ELF-1 (cell line): ENCODE measurements at regions not wholly inside any gene's neighbourhood (a gene's known extent, or its start where the extent isn't known, plus 50 kb on each side); places are given as distances from the start of the nearest gene placed in this dataset.
"Not testable (repeated sequence)": the region's sequence is repeated elsewhere in the genome, so short reads cannot be mapped to it uniquely, and the experiment has no call there.

Source experiments
- DNase-seq: peaks from one replicate; pipeline ENCODE4 v3.0.0-alpha.2; 2016; ENCODE audit warnings: low read depth, low spot score

GRCh38 chr16:29355339-29356059, 51.0 kb downstream of the NPIPB11 start:
- not testable (repeated sequence) for DNase-seq

GRCh38 chr16:29354449-29354848, 52.1 kb downstream of the NPIPB11 start:
- not testable (repeated sequence) for DNase-seq

- not testable (repeated sequence) for DNase-seq
Measured at GRCh38 chr16:29352617-29352999, 53.9 kb downstream of the NPIPB11 start.

- not testable (repeated sequence) for DNase-seq
Measured at GRCh38 chr16:29351970-29352616, 54.4 kb downstream of the NPIPB11 start.

GRCh38 chr16:29351271-29351969, 55.1 kb downstream of the NPIPB11 start:
- DNase-seq = not testable (repeated sequence)

GRCh38 chr16:29349966-29350365, 56.5 kb downstream of the NPIPB11 start:
- DNase-seq = peak; percentile 56

GRCh38 chr16:29348748-29349147, 57.8 kb downstream of the NPIPB11 start:
- not testable (repeated sequence) for DNase-seq

GRCh38 chr16:29348123-29348690, 58.3 kb downstream of the NPIPB11 start:
- not testable (repeated sequence) for DNase-seq

GRCh38 chr16:29346796-29347580, 59.5 kb downstream of the NPIPB11 start:
- not testable (repeated sequence) for DNase-seq

GRCh38 chr16:29346203-29346602, 60.3 kb downstream of the NPIPB11 start:
- not testable (repeated sequence) for DNase-seq

- DNase-seq = not testable (repeated sequence)
Measured at GRCh38 chr16:29342937-29343336, 63.6 kb downstream of the NPIPB11 start.

- DNase-seq = peak; percentile 36
Measured at GRCh38 chr16:29340779-29341438, 65.6 kb downstream of the NPIPB11 start.

GRCh38 chr16:29340235-29340634, 66.3 kb downstream of the NPIPB11 start:
- DNase-seq = not testable (repeated sequence)

GRCh38 chr16:29338821-29339700, 67.5 kb downstream of the NPIPB11 start:
- not testable (repeated sequence) for DNase-seq

- DNase-seq = not testable (repeated sequence)
Measured at GRCh38 chr16:29337385-29337901, 69.1 kb downstream of the NPIPB11 start.

- not testable (repeated sequence) for DNase-seq
Measured at GRCh38 chr16:29335549-29335846, 71.0 kb downstream of the NPIPB11 start.

- not testable (repeated sequence) for DNase-seq
Measured at GRCh38 chr16:29334776-29335548, 71.5 kb downstream of the NPIPB11 start.

- not testable (repeated sequence) for DNase-seq
Measured at GRCh38 chr16:29333492-29334097, 72.9 kb downstream of the NPIPB11 start.
